SK-N-SH (cell line): ENCODE measurements at regions not wholly inside any gene's neighbourhood (a gene's known extent, or its start where the extent isn't known, plus 50 kb on each side); places are given as distances from the start of the nearest gene placed in this dataset.

Source experiments
- CTCF ChIA-PET: fragments of 300-600, 350-600 bp; formaldehyde crosslinking; extraction: SDS; loops from one replicate; lab custom pipeline; 2021; lab: Yijun Ruan, JAX
- POLR2A ChIA-PET: fragments of 350-600 bp; sonication (Branson Sonifier 250); formaldehyde crosslinking; extraction: SDS; loops from one replicate; lab custom pipeline; 2020; ENCODE audit warnings: antibody characterized with exemption, inconsistent platforms; lab: Yijun Ruan, JAX
- DNase-seq: peaks from one replicate; pipeline ENCODE4 v3.0.0; 2012
- H2AFZ ChIP-seq: fragments of 200-600 bp; sonication (generic); 2 replicates; pipeline ENCODE4 v1.8.1; 2016; ENCODE audit warnings: antibody characterized with exemption, mild to moderate bottlenecking, low read depth
- H3F3A ChIP-seq: fragments of 200-600 bp; sonication (generic); replicated peaks from 2 replicates; pipeline ENCODE3; 2016; ENCODE audit warnings: antibody characterized with exemption, mild to moderate bottlenecking; ENCODE audit not compliant: insufficient read depth
- H3K27ac ChIP-seq, 2 experiments: fragments of 200-500 bp in 1 of 2; fragments of 200-600 bp in 1 of 2; sonication (Bioruptor generic) in 1 of 2; sonication (generic), shearing (Covaris generic) in 1 of 2; 2 replicates each; pipeline versions ENCODE4 v1.5.1 to v1.6.1; 2014 to 2016; ENCODE audit warnings: low read depth in 2 of 2, inconsistent platforms in 1 of 2, low read length in 1 of 2, mild to moderate bottlenecking in 1 of 2, mixed read lengths in 1 of 2
- H3K27me3 ChIP-seq: fragments of 200-600 bp; sonication (generic), shearing (Covaris generic); 2 replicates; pipeline ENCODE4 v1.6.1; 2016; ENCODE audit warnings: mixed run types; ENCODE audit not compliant: insufficient read depth
- H3K36me3 ChIP-seq, 2 experiments: fragments of 200-500 bp in 1 of 2; fragments of 200-600 bp in 1 of 2; sonication (Bioruptor generic) in 1 of 2; sonication (generic) in 1 of 2; replicated peaks in 1 of 2; 2 replicates each; pipeline versions ENCODE3 to v1.5.1; 2014 to 2016; ENCODE audit warnings: low read length in 1 of 2, mild to moderate bottlenecking in 1 of 2; ENCODE audit not compliant: insufficient read depth in 2 of 2, control insufficient read depth in 1 of 2
- H3K4me1 ChIP-seq, 2 experiments: fragments of 200-500 bp in 1 of 2; fragments of 200-600 bp in 1 of 2; sonication (Bioruptor generic) in 1 of 2; sonication (generic), shearing (Covaris generic) in 1 of 2; 2 replicates each; pipeline versions ENCODE4 v1.5.1 to v1.6.1; 2014 to 2016; ENCODE audit warnings: low read depth in 1 of 2, low read length in 1 of 2, mixed run types in 1 of 2; ENCODE audit not compliant: insufficient read depth in 2 of 2, control insufficient read depth in 1 of 2
- H3K4me2 ChIP-seq: fragments of 200-600 bp; sonication (generic), shearing (Covaris generic); 2 replicates; pipeline ENCODE4 v1.6.1; 2017; ENCODE audit warnings: mixed run types
- H3K4me3 ChIP-seq, 2 experiments: fragments of 200-500 bp in 1 of 2; fragments of 200-600 bp in 1 of 2; sonication (Bioruptor generic) in 1 of 2; sonication (generic), shearing (Covaris generic) in 1 of 2; 2 replicates each; pipeline versions ENCODE4 v1.5.1 to v1.8.1; 2014 to 2016; ENCODE audit warnings: low read depth in 2 of 2, inconsistent platforms in 1 of 2, low read length in 1 of 2, mild to moderate bottlenecking in 1 of 2, mixed read lengths in 1 of 2, moderate library complexity in 1 of 2
- H3K79me2 ChIP-seq: fragments of 200-600 bp; sonication (generic); 2 replicates; pipeline ENCODE4 v1.8.1; 2017; ENCODE audit warnings: mild to moderate bottlenecking; ENCODE audit not compliant: insufficient read depth
- H3K9ac ChIP-seq: fragments of 200-600 bp; sonication (generic); 2 replicates; pipeline ENCODE4 v1.6.1; 2017; ENCODE audit warnings: mixed run types
- H3K9me2 ChIP-seq: fragments of 200-600 bp; sonication (generic); 2 replicates; pipeline ENCODE4 v1.6.1; 2017; ENCODE audit warnings: mixed run types
- H3K9me3 ChIP-seq: fragments of 200-600 bp; sonication (generic); 2 replicates; pipeline ENCODE4 v1.6.1; 2017; ENCODE audit warnings: mixed run types, mild to moderate bottlenecking, moderate library complexity
- H4K20me1 ChIP-seq: fragments of 200-600 bp; sonication (generic); 2 replicates; pipeline ENCODE4 v1.6.1; 2017; ENCODE audit warnings: mild to moderate bottlenecking, mixed run types; ENCODE audit not compliant: insufficient read depth
- CHD2 ChIP-seq: fragments of 150-350 bp; IDR thresholded peaks from 2 replicates; pipeline ENCODE4 v1.6.1; 2018; ENCODE audit warnings: low read length; ENCODE audit not compliant: partially characterized antibody
- EZH2phosphoT487 ChIP-seq: fragments of 200-600 bp; sonication (generic); IDR thresholded peaks from 2 replicates; pipeline ENCODE4 v1.6.1; 2017; ENCODE audit warnings: low read depth, mixed run types, mild to moderate bottlenecking, antibody characterized with exemption, moderate library complexity, borderline replicate concordance
- GABPA ChIP-seq: IDR thresholded peaks from 2 replicates; pipeline ENCODE4 v1.4.0; 2012; ENCODE audit warnings: low read depth, mild to moderate bottlenecking
- JUND ChIP-seq: IDR thresholded peaks from 2 replicates; pipeline ENCODE4 v1.4.0; 2012
- NFIC ChIP-seq: IDR thresholded peaks from 2 replicates; pipeline ENCODE4 v1.4.0; 2012; ENCODE audit warnings: borderline replicate concordance
- NRF1 ChIP-seq: IDR thresholded peaks from 2 replicates; pipeline ENCODE4 v1.6.1; 2012; ENCODE audit warnings: low read depth, mild to moderate bottlenecking, low read length
- RAD21 ChIP-seq: IDR thresholded peaks from 2 replicates; pipeline ENCODE4 v1.6.1; 2012; ENCODE audit warnings: mild to moderate bottlenecking, low read length
- RCOR1 ChIP-seq: fragments of 150-350 bp; IDR thresholded peaks from 2 replicates; pipeline ENCODE4 v1.6.1; 2017; ENCODE audit warnings: antibody characterized with exemption, low read length
- RFX5 ChIP-seq: IDR thresholded peaks from 2 replicates; pipeline ENCODE4 v1.6.1; 2012; ENCODE audit warnings: mild to moderate bottlenecking, improper control_type of control experiment, low read length
- RXRA ChIP-seq: IDR thresholded peaks from 2 replicates; pipeline ENCODE4 v1.4.0; 2012; ENCODE audit warnings: low read depth, mild to moderate bottlenecking, borderline replicate concordance
- SIN3A ChIP-seq: IDR thresholded peaks from 2 replicates; pipeline ENCODE4 v1.6.1; 2012; ENCODE audit warnings: low read depth, mild to moderate bottlenecking, low read length, moderate library complexity, borderline replicate concordance
- TAF1 ChIP-seq: IDR thresholded peaks from 2 replicates; pipeline ENCODE4 v1.6.1; 2012; ENCODE audit warnings: low read depth, mild to moderate bottlenecking, low read length, moderate library complexity, borderline replicate concordance
- YY1 ChIP-seq: IDR thresholded peaks from 2 replicates; pipeline ENCODE4 v1.4.0; 2012; ENCODE audit warnings: low read depth, mild to moderate bottlenecking
- WGBS: methylation state at CpG from one replicate; pipeline ENCODE4 v1.1.6; 2017; ENCODE audit warnings: low lambda C conversion rate; 5-methylcytosine and 5-hydroxymethylcytosine counted together
- TF ChIP-seq, protein P1 (sequence below): IDR thresholded peaks from 2 replicates; pipeline ENCODE4 v1.4.0; 2012; ENCODE audit warnings: low read depth, borderline replicate concordance

DNA sequence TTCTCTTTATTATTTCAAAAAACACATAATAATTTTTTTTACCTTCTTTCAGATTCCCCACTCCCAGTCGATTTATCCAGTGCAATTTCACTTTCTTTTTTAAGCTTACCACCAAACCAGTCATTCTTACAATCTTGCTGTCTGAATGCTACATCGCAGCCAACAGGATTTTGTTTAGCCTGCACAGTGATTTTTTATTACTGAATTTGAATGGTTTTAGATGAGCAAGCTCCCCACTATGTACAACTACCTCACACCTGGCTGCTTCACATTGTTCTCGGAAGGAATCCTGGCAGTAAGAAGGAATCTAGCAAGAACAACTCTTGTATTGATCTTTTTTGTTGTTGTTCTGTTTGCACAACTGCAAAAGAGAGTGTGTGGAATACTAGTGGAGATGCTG, 668.1 kb upstream of the WWC1 start:
- Histone ChIP-seq H3K36me3 (no peaks in the 10 kb centered on the region), H3K4me1 (no peaks in the 10 kb centered on the region; a peak in 1 of 4 replicates), H3K79me2 (no peaks in the 10 kb centered on the region), H3K9me2 (no peaks in the 10 kb centered on the region), H3K27me3 (no peaks in the 10 kb centered on the region), H3K4me2 (no peak overlapping the region), H3K27ac (no peak overlapping the region), H3K4me3 (no peak overlapping the region), H3K9me3 (no peaks in the 10 kb centered on the region), H4K20me1 (no peaks in the 10 kb centered on the region), H2AFZ (peak overlapping the region; percentile 36; the same call in 1 of the 2 replicates), H3F3A (no peaks in the 10 kb centered on the region), H3K9ac (no peak overlapping the region)
- no peak for TF ChIP-seq RXRA
- no peak for TF ChIP-seq RAD21
- TF ChIP-seq, protein P1, sequence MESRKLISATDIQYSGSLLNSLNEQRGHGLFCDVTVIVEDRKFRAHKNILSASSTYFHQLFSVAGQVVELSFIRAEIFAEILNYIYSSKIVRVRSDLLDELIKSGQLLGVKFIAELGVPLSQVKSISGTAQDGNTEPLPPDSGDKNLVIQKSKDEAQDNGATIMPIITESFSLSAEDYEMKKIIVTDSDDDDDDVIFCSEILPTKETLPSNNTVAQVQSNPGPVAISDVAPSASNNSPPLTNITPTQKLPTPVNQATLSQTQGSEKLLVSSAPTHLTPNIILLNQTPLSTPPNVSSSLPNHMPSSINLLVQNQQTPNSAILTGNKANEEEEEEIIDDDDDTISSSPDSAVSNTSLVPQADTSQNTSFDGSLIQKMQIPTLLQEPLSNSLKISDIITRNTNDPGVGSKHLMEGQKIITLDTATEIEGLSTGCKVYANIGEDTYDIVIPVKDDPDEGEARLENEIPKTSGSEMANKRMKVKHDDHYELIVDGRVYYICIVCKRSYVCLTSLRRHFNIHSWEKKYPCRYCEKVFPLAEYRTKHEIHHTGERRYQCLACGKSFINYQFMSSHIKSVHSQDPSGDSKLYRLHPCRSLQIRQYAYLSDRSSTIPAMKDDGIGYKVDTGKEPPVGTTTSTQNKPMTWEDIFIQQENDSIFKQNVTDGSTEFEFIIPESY, result no peak
- TF ChIP-seq RFX5, result no peak
- TF ChIP-seq RCOR1, result no peak
- TF ChIP-seq EZH2phosphoT487, result no peak
- TF ChIP-seq TAF1, result no peak
- TF ChIP-seq GABPA, result no peak
- no peak for TF ChIP-seq JUND
- no peak for TF ChIP-seq NFIC
- no peak for TF ChIP-seq CHD2
- TF ChIP-seq SIN3A, result no peak
- TF ChIP-seq YY1, result no peak
- ChIA-PET POLR2A (no interaction called here), CTCF (interaction anchor here (0.7 to 1.1 kb wide), 2 partner anchors 15 to 715 kb away, joined by 3 read pairs; no protein-coding TSS in a partner anchor)
- DNase-seq, result no peak
- WGBS, result 51% methylated on average over 3 of the region's 3 CpGs

- Histone ChIP-seq H3F3A (no peaks in the 10 kb centered on the region), H3K36me3 (no peaks in the 10 kb centered on the region), H3K4me3 (no peak overlapping the region), H3K27ac (no peak overlapping the region), H3K9ac (no peak overlapping the region), H3K4me2 (no peak overlapping the region), H3K79me2 (no peaks in the 10 kb centered on the region), H4K20me1 (no peaks in the 10 kb centered on the region), H3K9me2 (no peaks in the 10 kb centered on the region), H3K4me1 (no peaks in the 10 kb centered on the region; a peak in 1 of 4 replicates), H2AFZ (no peak overlapping the region), H3K27me3 (no peaks in the 10 kb centered on the region), H3K9me3 (no peaks in the 10 kb centered on the region)
- WGBS, result 17% methylated on average over 2 of the region's 2 CpGs
- ChIA-PET CTCF (interaction anchor here (0.6 kb wide), 1 partner anchor 520 kb away, joined by 3 read pairs; no protein-coding TSS in a partner anchor), POLR2A (no interaction called here)
- no peak for DNase-seq
- TF ChIP-seq NRF1, result no peak
These were observed 667.4 kb upstream of the WWC1 start for GRCh38 chr5:167624053-167624452.
